ENCODE measurements at regions not wholly inside any gene's neighbourhood (a gene's known extent, or its start where the extent isn't known, plus 50 kb on each side); places are given as distances from the start of the nearest gene placed in this dataset.

DNA sequence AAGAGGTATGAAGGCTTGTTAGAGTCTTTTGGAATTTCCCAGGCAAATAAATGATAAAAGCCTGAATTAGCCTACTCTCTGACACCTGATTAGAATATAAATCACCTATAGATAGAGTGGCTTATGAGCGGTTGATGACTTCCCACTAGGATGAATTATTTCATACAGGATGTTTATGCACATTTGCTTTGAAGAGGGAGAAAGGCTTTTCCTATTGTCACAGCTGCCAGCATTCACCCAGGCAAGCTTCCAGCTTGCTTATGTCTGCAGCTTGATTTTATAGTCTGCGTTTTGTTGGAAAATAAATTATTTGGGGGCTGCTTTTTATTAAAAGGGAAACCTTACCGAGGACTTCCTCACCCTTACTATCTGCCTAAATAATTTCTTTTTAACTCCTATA, 51.3 kb upstream of the EIF2S2 start:
- no TSS peak for BruUV-seq (replicated peaks)
- no peak for ATAC-seq
- in situ Hi-C loops (cut with HindIII; ENCODE audit: low pct_unique_long_range_greater_than_20kb, low sequenced_read_pairs), result no loop called here
- H3K9me3 ChIP-seq (ENCODE audit: control insufficient read depth, insufficient read depth, low read depth, low read length), result no peaks in the 10 kb centered on the region
- H3K36me3 ChIP-seq (ENCODE audit: control insufficient read depth, insufficient read depth, low read length), result no peaks in the 10 kb centered on the region
- no peaks in the 10 kb centered on the region for H3K4me1 ChIP-seq (ENCODE audit: control insufficient read depth, insufficient read depth, low read length)
- H3K4me3 ChIP-seq (ENCODE audit: low read depth in 2 of 2, low read length in 2 of 2), result no peak overlapping the region
- no peak overlapping the region for H3K27ac ChIP-seq (ENCODE audit: low read length)
- CTCF ChIA-PET, result no interaction called here
- no peaks in the 10 kb centered on the region for H3K27me3 ChIP-seq (ENCODE audit: control insufficient read depth, insufficient read depth, low read length)
- no peak for DNase-seq (ENCODE audit: low read depth, low spot score)
- TF ChIP-seq, protein P1, sequence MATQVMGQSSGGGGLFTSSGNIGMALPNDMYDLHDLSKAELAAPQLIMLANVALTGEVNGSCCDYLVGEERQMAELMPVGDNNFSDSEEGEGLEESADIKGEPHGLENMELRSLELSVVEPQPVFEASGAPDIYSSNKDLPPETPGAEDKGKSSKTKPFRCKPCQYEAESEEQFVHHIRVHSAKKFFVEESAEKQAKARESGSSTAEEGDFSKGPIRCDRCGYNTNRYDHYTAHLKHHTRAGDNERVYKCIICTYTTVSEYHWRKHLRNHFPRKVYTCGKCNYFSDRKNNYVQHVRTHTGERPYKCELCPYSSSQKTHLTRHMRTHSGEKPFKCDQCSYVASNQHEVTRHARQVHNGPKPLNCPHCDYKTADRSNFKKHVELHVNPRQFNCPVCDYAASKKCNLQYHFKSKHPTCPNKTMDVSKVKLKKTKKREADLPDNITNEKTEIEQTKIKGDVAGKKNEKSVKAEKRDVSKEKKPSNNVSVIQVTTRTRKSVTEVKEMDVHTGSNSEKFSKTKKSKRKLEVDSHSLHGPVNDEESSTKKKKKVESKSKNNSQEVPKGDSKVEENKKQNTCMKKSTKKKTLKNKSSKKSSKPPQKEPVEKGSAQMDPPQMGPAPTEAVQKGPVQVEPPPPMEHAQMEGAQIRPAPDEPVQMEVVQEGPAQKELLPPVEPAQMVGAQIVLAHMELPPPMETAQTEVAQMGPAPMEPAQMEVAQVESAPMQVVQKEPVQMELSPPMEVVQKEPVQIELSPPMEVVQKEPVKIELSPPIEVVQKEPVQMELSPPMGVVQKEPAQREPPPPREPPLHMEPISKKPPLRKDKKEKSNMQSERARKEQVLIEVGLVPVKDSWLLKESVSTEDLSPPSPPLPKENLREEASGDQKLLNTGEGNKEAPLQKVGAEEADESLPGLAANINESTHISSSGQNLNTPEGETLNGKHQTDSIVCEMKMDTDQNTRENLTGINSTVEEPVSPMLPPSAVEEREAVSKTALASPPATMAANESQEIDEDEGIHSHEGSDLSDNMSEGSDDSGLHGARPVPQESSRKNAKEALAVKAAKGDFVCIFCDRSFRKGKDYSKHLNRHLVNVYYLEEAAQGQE (IDR thresholded peaks at IDR 0.05; ENCODE audit: insufficient read depth in 1 of 2, low read depth in 2 of 2, low read length in 1 of 2), result no peak
- no peak for TF ChIP-seq SIN3A (IDR thresholded peaks at IDR 0.05; ENCODE audit: borderline replicate concordance, insufficient read depth, low read depth, low read length)
- TF ChIP-seq, protein P2, sequence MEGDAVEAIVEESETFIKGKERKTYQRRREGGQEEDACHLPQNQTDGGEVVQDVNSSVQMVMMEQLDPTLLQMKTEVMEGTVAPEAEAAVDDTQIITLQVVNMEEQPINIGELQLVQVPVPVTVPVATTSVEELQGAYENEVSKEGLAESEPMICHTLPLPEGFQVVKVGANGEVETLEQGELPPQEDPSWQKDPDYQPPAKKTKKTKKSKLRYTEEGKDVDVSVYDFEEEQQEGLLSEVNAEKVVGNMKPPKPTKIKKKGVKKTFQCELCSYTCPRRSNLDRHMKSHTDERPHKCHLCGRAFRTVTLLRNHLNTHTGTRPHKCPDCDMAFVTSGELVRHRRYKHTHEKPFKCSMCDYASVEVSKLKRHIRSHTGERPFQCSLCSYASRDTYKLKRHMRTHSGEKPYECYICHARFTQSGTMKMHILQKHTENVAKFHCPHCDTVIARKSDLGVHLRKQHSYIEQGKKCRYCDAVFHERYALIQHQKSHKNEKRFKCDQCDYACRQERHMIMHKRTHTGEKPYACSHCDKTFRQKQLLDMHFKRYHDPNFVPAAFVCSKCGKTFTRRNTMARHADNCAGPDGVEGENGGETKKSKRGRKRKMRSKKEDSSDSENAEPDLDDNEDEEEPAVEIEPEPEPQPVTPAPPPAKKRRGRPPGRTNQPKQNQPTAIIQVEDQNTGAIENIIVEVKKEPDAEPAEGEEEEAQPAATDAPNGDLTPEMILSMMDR (IDR thresholded peaks at IDR 0.05), result no peak
- no peak for TF ChIP-seq POLR2AphosphoS5 (IDR thresholded peaks at IDR 0.05; ENCODE audit: low read depth, low read length)
- TF ChIP-seq TCF7L2 (IDR thresholded peaks at IDR 0.05; ENCODE audit: low read depth, low read length), result no peak
- intact Hi-C loops (cut with micrococcal nuclease; ENCODE audit: unreplicated experiment), result no loop called here
- POLR2A ChIA-PET, result interaction anchor here (0.7 kb wide), 1 partner anchor 70 kb away, joined by 9 read pairs; no protein-coding TSS in a partner anchor

DNA sequence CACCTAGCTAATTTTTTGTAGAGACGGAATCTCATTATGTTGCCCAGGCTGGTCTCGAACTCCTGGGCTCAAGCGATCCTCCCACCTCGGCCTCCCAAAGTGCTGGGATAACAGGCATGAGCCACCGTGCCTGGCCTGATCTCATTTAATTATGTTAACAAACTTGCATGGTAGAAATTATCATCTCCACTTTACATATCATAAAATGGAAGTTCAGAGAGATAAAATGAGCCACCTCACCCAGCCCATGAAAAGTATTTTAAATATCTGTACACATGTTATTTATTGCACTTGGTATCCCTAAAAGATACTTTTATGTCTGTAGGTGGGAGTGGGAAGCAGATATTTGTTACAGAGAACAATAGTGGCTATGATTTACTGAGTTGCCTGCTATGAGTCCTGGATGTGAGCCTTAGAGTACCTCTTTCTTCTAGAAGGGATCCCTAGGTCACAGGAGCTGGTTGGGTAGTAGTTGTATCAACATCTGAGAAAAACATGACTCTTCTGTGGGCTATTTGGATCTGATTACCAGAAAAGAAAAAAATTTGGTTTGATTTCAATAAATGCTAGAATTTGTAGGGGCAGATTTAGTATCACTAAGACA, 52.4 kb upstream of the EIF2S2 start:
- ChIA-PET CTCF (no interaction called here), POLR2A (no interaction called here)
- ATAC-seq, result no peak

More for the DNA sequence above, 52.4 kb upstream of the EIF2S2 start:
- in situ Hi-C loops (cut with HindIII; ENCODE audit: low pct_unique_long_range_greater_than_20kb, low sequenced_read_pairs) (no loop called here), intact Hi-C loops (cut with micrococcal nuclease; ENCODE audit: unreplicated experiment) (no loop called here)
- BruUV-seq (replicated peaks), result no TSS peak
- H3K9me3 ChIP-seq (ENCODE audit: control insufficient read depth, insufficient read depth, low read depth, low read length), result no peaks in the 10 kb centered on the region
- H3K4me3 ChIP-seq (ENCODE audit: low read depth in 2 of 2, low read length in 2 of 2), result no peak overlapping the region
- H3K27me3 ChIP-seq (ENCODE audit: control insufficient read depth, insufficient read depth, low read length), result no peaks in the 10 kb centered on the region
- H3K4me1 ChIP-seq (ENCODE audit: control insufficient read depth, insufficient read depth, low read length), result no peaks in the 10 kb centered on the region
- no peak overlapping the region for H3K27ac ChIP-seq (ENCODE audit: low read length)
- no peak for TF ChIP-seq TCF7L2 (IDR thresholded peaks at IDR 0.05; ENCODE audit: low read depth, low read length)
- TF ChIP-seq POLR2AphosphoS5 (IDR thresholded peaks at IDR 0.05; ENCODE audit: low read depth, low read length), result no peak
- TF ChIP-seq SIN3A (IDR thresholded peaks at IDR 0.05; ENCODE audit: borderline replicate concordance, insufficient read depth, low read depth, low read length), result no peak
- TF ChIP-seq, protein P2 (IDR thresholded peaks at IDR 0.05), result no peak
- TF ChIP-seq, protein P1 (IDR thresholded peaks at IDR 0.05; ENCODE audit: insufficient read depth in 1 of 2, low read depth in 2 of 2, low read length in 1 of 2), result no peak
- DNase-seq (ENCODE audit: low read depth, low spot score), result no peak
- H3K36me3 ChIP-seq (ENCODE audit: control insufficient read depth, insufficient read depth, low read length), result no peaks in the 10 kb centered on the region
